ENCODE measurements at regions not wholly inside any gene's neighbourhood (a gene's known extent, or its start where the extent isn't known, plus 50 kb on each side); places are given as distances from the start of the nearest gene placed in this dataset.

GRCh38 chr13:72113931-72114330 is 246.9 kb upstream of the DACH1 start:
- H3K23ac ChIP-seq (ENCODE audit: low read depth, low read length, poor library complexity): no peak overlapping the region
- H2AK5ac ChIP-seq (ENCODE audit: low read depth, low read length): no peak overlapping the region
- H3K4ac ChIP-seq (ENCODE audit: low read length): no peak overlapping the region
- no peaks in the 10 kb centered on the region for H3K27me3 ChIP-seq (ENCODE audit: control insufficient read depth in 3 of 3, insufficient read depth in 3 of 3, low read depth in 1 of 3, low read length in 3 of 3)
- no peak overlapping the region for H3K14ac ChIP-seq (ENCODE audit: low read length)
- H4K8ac ChIP-seq (ENCODE audit: low read depth, low read length): no peak overlapping the region
- no peak overlapping the region for H3K18ac ChIP-seq (ENCODE audit: low read length)
- H3K79me1 ChIP-seq (ENCODE audit: low read depth, low read length): no peaks in the 10 kb centered on the region
- no peak overlapping the region for H2BK120ac ChIP-seq (ENCODE audit: low read depth, low read length)
- no peak overlapping the region for H3K9ac ChIP-seq (ENCODE audit: low read depth, low read length, poor library complexity)
- no peaks in the 10 kb centered on the region for H3K36me3 ChIP-seq (replicated peaks in 1 of 2; ENCODE audit: control insufficient read depth in 2 of 2, insufficient read depth in 2 of 2, low read length in 2 of 2)
- no peaks in the 10 kb centered on the region for H3K4me1 ChIP-seq (ENCODE audit: control insufficient read depth in 2 of 2, insufficient read depth in 1 of 2, low read depth in 1 of 2, low read length in 2 of 2)
- no peaks in the 10 kb centered on the region for H3K9me3 ChIP-seq (replicated peaks in 1 of 2; ENCODE audit: control insufficient read depth in 2 of 2, insufficient read depth in 1 of 2, low read depth in 1 of 2, low read length in 2 of 2)
- H3K27ac ChIP-seq (replicated peaks; ENCODE audit: low read length): no peak overlapping the region
- H3K4me2 ChIP-seq (ENCODE audit: insufficient read depth, low read length, poor library complexity, severe bottlenecking): no peak overlapping the region
- WGBS, 2 donors (ENCODE audit: extremely low coverage in 2 of 2, insufficient read length in 2 of 2, insufficient replicate concordance in 1 of 2): no CpG with 5 or more reads among the region's 2 CpGs
- H2BK5ac ChIP-seq (ENCODE audit: low read length): no peak overlapping the region
- no peak overlapping the region for H4K91ac ChIP-seq (ENCODE audit: low read depth, low read length, poor library complexity)
- H2BK15ac ChIP-seq (ENCODE audit: low read length): no peak overlapping the region
- no peak overlapping the region for H2AFZ ChIP-seq (ENCODE audit: low read length)
- H3K4me3 ChIP-seq (ENCODE audit: low read length in 2 of 2): no peak overlapping the region
- DNase-seq (ENCODE audit: low spot score): no peak
- no peak overlapping the region for H2BK12ac ChIP-seq (ENCODE audit: low read length)

GRCh38 chr13:72113076-72113475 is 246.1 kb upstream of the DACH1 start:
- no peak overlapping the region for H3K4me3 ChIP-seq (ENCODE audit: low read length in 2 of 2)
- no peak overlapping the region for H2BK5ac ChIP-seq (ENCODE audit: low read length)
- no CpG with 5 or more reads among the region's 1 CpG for WGBS, 2 donors (ENCODE audit: extremely low coverage in 2 of 2, insufficient read length in 2 of 2, insufficient replicate concordance in 1 of 2)
- H2BK120ac ChIP-seq (ENCODE audit: low read depth, low read length): no peak overlapping the region
- H4K91ac ChIP-seq (ENCODE audit: low read depth, low read length, poor library complexity): no peak overlapping the region
- no peaks in the 10 kb centered on the region for H3K36me3 ChIP-seq (replicated peaks in 1 of 2; ENCODE audit: control insufficient read depth in 2 of 2, insufficient read depth in 2 of 2, low read length in 2 of 2)
- H2AK5ac ChIP-seq (ENCODE audit: low read depth, low read length): no peak overlapping the region
- H3K4me2 ChIP-seq (ENCODE audit: insufficient read depth, low read length, poor library complexity, severe bottlenecking): no peak overlapping the region
- H3K23ac ChIP-seq (ENCODE audit: low read depth, low read length, poor library complexity): no peak overlapping the region
- no peak for DNase-seq (ENCODE audit: low spot score)
- no peaks in the 10 kb centered on the region for H3K27me3 ChIP-seq (ENCODE audit: control insufficient read depth in 3 of 3, insufficient read depth in 3 of 3, low read depth in 1 of 3, low read length in 3 of 3)
- H3K4me1 ChIP-seq (ENCODE audit: control insufficient read depth in 2 of 2, insufficient read depth in 1 of 2, low read depth in 1 of 2, low read length in 2 of 2): no peaks in the 10 kb centered on the region
- H3K27ac ChIP-seq (replicated peaks; ENCODE audit: low read length): no peak overlapping the region
- H3K4ac ChIP-seq (ENCODE audit: low read length): no peak overlapping the region
- H2BK15ac ChIP-seq (ENCODE audit: low read length): no peak overlapping the region
- H3K9me3 ChIP-seq (replicated peaks in 1 of 2; ENCODE audit: control insufficient read depth in 2 of 2, insufficient read depth in 1 of 2, low read depth in 1 of 2, low read length in 2 of 2): no peaks in the 10 kb centered on the region
- H3K79me1 ChIP-seq (ENCODE audit: low read depth, low read length): no peaks in the 10 kb centered on the region
- no peak overlapping the region for H3K14ac ChIP-seq (ENCODE audit: low read length)
- no peak overlapping the region for H4K8ac ChIP-seq (ENCODE audit: low read depth, low read length)
- H3K18ac ChIP-seq (ENCODE audit: low read length): no peak overlapping the region
- no peak overlapping the region for H2AFZ ChIP-seq (ENCODE audit: low read length)
- no peak overlapping the region for H3K9ac ChIP-seq (ENCODE audit: low read depth, low read length, poor library complexity)
- no peak overlapping the region for H2BK12ac ChIP-seq (ENCODE audit: low read length)

- H3K23ac ChIP-seq (ENCODE audit: low read depth, low read length, poor library complexity): no peak overlapping the region
- H3K4ac ChIP-seq (ENCODE audit: low read length): no peak overlapping the region
- no peak overlapping the region for H3K4me3 ChIP-seq (ENCODE audit: low read length in 2 of 2)
- no peak overlapping the region for H2BK12ac ChIP-seq (ENCODE audit: low read length)
- H3K4me2 ChIP-seq (ENCODE audit: insufficient read depth, low read length, poor library complexity, severe bottlenecking): no peak overlapping the region
- no peaks in the 10 kb centered on the region for H3K9me3 ChIP-seq (replicated peaks in 1 of 2; ENCODE audit: control insufficient read depth in 2 of 2, insufficient read depth in 1 of 2, low read depth in 1 of 2, low read length in 2 of 2)
- no peak overlapping the region for H3K18ac ChIP-seq (ENCODE audit: low read length)
- no peaks in the 10 kb centered on the region for H3K27me3 ChIP-seq (ENCODE audit: control insufficient read depth in 3 of 3, insufficient read depth in 3 of 3, low read depth in 1 of 3, low read length in 3 of 3)
- DNase-seq (ENCODE audit: low spot score): no peak
- no peak overlapping the region for H3K9ac ChIP-seq (ENCODE audit: low read depth, low read length, poor library complexity)
- no peaks in the 10 kb centered on the region for H3K4me1 ChIP-seq (ENCODE audit: control insufficient read depth in 2 of 2, insufficient read depth in 1 of 2, low read depth in 1 of 2, low read length in 2 of 2)
- H2AFZ ChIP-seq (ENCODE audit: low read length): no peak overlapping the region
- no peak overlapping the region for H2BK15ac ChIP-seq (ENCODE audit: low read length)
- H2BK120ac ChIP-seq (ENCODE audit: low read depth, low read length): no peak overlapping the region
- H3K27ac ChIP-seq (replicated peaks; ENCODE audit: low read length): no peak overlapping the region
- WGBS, 2 donors (ENCODE audit: extremely low coverage in 2 of 2, insufficient read length in 2 of 2, insufficient replicate concordance in 1 of 2): no CpG with 5 or more reads among the region's 2 CpGs
- H2BK5ac ChIP-seq (ENCODE audit: low read length): no peak overlapping the region
- no peaks in the 10 kb centered on the region for H3K36me3 ChIP-seq (replicated peaks in 1 of 2; ENCODE audit: control insufficient read depth in 2 of 2, insufficient read depth in 2 of 2, low read length in 2 of 2)
- H2AK5ac ChIP-seq (ENCODE audit: low read depth, low read length): no peak overlapping the region
- no peak overlapping the region for H4K8ac ChIP-seq (ENCODE audit: low read depth, low read length)
- no peaks in the 10 kb centered on the region for H3K79me1 ChIP-seq (ENCODE audit: low read depth, low read length)
- no peak overlapping the region for H4K91ac ChIP-seq (ENCODE audit: low read depth, low read length, poor library complexity)
- no peak overlapping the region for H3K14ac ChIP-seq (ENCODE audit: low read length)
Observed at GRCh38 chr13:72112216-72112615, 245.2 kb upstream of the DACH1 start.

GRCh38 chr13:72109863-72110262 is 242.9 kb upstream of the DACH1 start:
- no peak overlapping the region for H2BK15ac ChIP-seq (ENCODE audit: low read length)
- no peaks in the 10 kb centered on the region for H3K79me1 ChIP-seq (ENCODE audit: low read depth, low read length)
- no peak overlapping the region for H4K8ac ChIP-seq (ENCODE audit: low read depth, low read length)
- no peaks in the 10 kb centered on the region for H3K36me3 ChIP-seq (replicated peaks in 1 of 2; ENCODE audit: control insufficient read depth in 2 of 2, insufficient read depth in 2 of 2, low read length in 2 of 2)
- no peak overlapping the region for H3K4ac ChIP-seq (ENCODE audit: low read length)
- no peak overlapping the region for H3K4me2 ChIP-seq (ENCODE audit: insufficient read depth, low read length, poor library complexity, severe bottlenecking)
- no peak overlapping the region for H2AK5ac ChIP-seq (ENCODE audit: low read depth, low read length)
- H2BK120ac ChIP-seq (ENCODE audit: low read depth, low read length): no peak overlapping the region
- WGBS, 2 donors (ENCODE audit: extremely low coverage in 2 of 2, insufficient read length in 2 of 2, insufficient replicate concordance in 1 of 2): no CpG with 5 or more reads among the region's 4 CpGs
- H3K4me3 ChIP-seq (ENCODE audit: low read length in 2 of 2): no peak overlapping the region
- no peak overlapping the region for H3K27ac ChIP-seq (replicated peaks; ENCODE audit: low read length)
- no peak overlapping the region for H3K23ac ChIP-seq (ENCODE audit: low read depth, low read length, poor library complexity)
- no peak overlapping the region for H3K14ac ChIP-seq (ENCODE audit: low read length)
- no peak overlapping the region for H3K9ac ChIP-seq (ENCODE audit: low read depth, low read length, poor library complexity)
- H2BK12ac ChIP-seq (ENCODE audit: low read length): no peak overlapping the region
- no peak overlapping the region for H4K91ac ChIP-seq (ENCODE audit: low read depth, low read length, poor library complexity)
- H2AFZ ChIP-seq (ENCODE audit: low read length): no peak overlapping the region
- no peaks in the 10 kb centered on the region for H3K4me1 ChIP-seq (ENCODE audit: control insufficient read depth in 2 of 2, insufficient read depth in 1 of 2, low read depth in 1 of 2, low read length in 2 of 2)
- no peak overlapping the region for H3K18ac ChIP-seq (ENCODE audit: low read length)
- no peak overlapping the region for H2BK5ac ChIP-seq (ENCODE audit: low read length)
- DNase-seq (ENCODE audit: low spot score): no peak
- no peaks in the 10 kb centered on the region for H3K9me3 ChIP-seq (replicated peaks in 1 of 2; ENCODE audit: control insufficient read depth in 2 of 2, insufficient read depth in 1 of 2, low read depth in 1 of 2, low read length in 2 of 2)
- no peaks in the 10 kb centered on the region for H3K27me3 ChIP-seq (ENCODE audit: control insufficient read depth in 3 of 3, insufficient read depth in 3 of 3, low read depth in 1 of 3, low read length in 3 of 3)

Data from neuronal stem cell (in vitro differentiated cells).